ENCODE measurements at regions not wholly inside any gene's neighbourhood (a gene's known extent, or its start where the extent isn't known, plus 50 kb on each side); places are given as distances from the start of the nearest gene placed in this dataset.
"Not testable (repeated sequence)": the region's sequence is repeated elsewhere in the genome, so short reads cannot be mapped to it uniquely, and the experiment has no call there.

DNA sequence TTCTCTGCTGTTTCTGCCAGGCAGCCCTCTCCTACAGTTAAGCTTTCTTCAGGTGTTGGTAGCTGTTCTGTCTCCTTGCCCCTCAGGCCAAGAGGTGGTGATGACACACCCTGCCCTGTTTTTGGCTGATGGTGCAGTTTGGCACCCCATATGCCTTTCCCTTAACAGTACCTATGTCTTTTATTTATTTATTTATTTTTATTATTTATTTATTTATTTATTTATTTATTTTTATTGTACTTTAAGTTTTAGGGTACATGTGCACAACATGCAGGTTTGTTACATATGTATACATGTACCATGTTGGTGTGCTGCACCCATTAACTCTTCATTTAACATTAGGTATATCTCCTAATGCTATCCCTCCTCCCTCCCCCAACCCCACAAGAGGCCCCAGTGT lies 555.8 kb upstream of the NBEA start:
- POLR2A ChIA-PET; CTCF ChIA-PET; H3K4me3 Mint-ChIP-seq; H3K27ac Mint-ChIP-seq; H3K4me3 ChIP-seq (ENCODE audit: low read length); H3K27ac ChIP-seq (ENCODE audit: low read depth, low read length); H3K9me3 ChIP-seq (ENCODE audit: low read length); H3K27me3 Mint-ChIP-seq; H3K36me3 ChIP-seq (ENCODE audit: insufficient read depth, low read length); H3K4me1 ChIP-seq (ENCODE audit: insufficient read depth, low read length); DNase-seq; H3K27me3 ChIP-seq (ENCODE audit: insufficient read depth, low read length, poor library complexity, severe bottlenecking); H3K4me1 Mint-ChIP-seq; H3K36me3 Mint-ChIP-seq: not testable (repeated sequence)
- peaks cover 2 to 13% (median 4%) of the 10 kb centered on the region in 5 donors for H3K9me3 Mint-ChIP-seq

GRCh38 chr13:34391076-34391475 lies 551.0 kb upstream of the NBEA start:
- CTCF ChIA-PET = no interaction called here
- Histone ChIP-seq H3K27ac (ENCODE audit: low read depth, low read length) (no peak overlapping the region), H3K9me3 (ENCODE audit: low read length) (no peaks in the 10 kb centered on the region), H3K4me3 (ENCODE audit: low read length) (no peak overlapping the region), H3K4me1 (ENCODE audit: insufficient read depth, low read length) (no peaks in the 10 kb centered on the region), H3K27me3 (ENCODE audit: insufficient read depth, low read length, poor library complexity, severe bottlenecking) (no peaks in the 10 kb centered on the region), H3K36me3 (ENCODE audit: insufficient read depth, low read length) (no peaks in the 10 kb centered on the region)
- no peak overlapping the region for H3K27ac Mint-ChIP-seq
- no peaks in the 10 kb centered on the region for H3K4me1 Mint-ChIP-seq
- H3K9me3 Mint-ChIP-seq = peaks cover 9 to 28% (median 14%) of the 10 kb centered on the region in 5 donors
- H3K4me3 Mint-ChIP-seq = no peak overlapping the region
- no peak for DNase-seq
- POLR2A ChIA-PET = no interaction called here
- H3K27me3 Mint-ChIP-seq = no peaks in the 10 kb centered on the region
- no peaks in the 10 kb centered on the region for H3K36me3 Mint-ChIP-seq

- POLR2A ChIA-PET = no interaction called here
- H3K27me3 ChIP-seq (ENCODE audit: insufficient read depth, low read length, poor library complexity, severe bottlenecking) = no peaks in the 10 kb centered on the region
- Mint-ChIP-seq H3K27me3 (no peaks in the 10 kb centered on the region), H3K36me3 (no peaks in the 10 kb centered on the region), H3K9me3 (peaks cover 2 to 18% (median 9%) of the 10 kb centered on the region in 5 donors), H3K4me1 (no peaks in the 10 kb centered on the region), H3K4me3 (no peak overlapping the region), H3K27ac (no peak overlapping the region)
- H3K4me3 ChIP-seq (ENCODE audit: low read length) = no peak overlapping the region
- H3K9me3 ChIP-seq (ENCODE audit: low read length) = no peaks in the 10 kb centered on the region
- no peaks in the 10 kb centered on the region for H3K36me3 ChIP-seq (ENCODE audit: insufficient read depth, low read length)
- H3K27ac ChIP-seq (ENCODE audit: low read depth, low read length) = no peak overlapping the region
- no peaks in the 10 kb centered on the region for H3K4me1 ChIP-seq (ENCODE audit: insufficient read depth, low read length)
- no peak for DNase-seq
- CTCF ChIA-PET = no interaction called here
Observed at GRCh38 chr13:34401696-34402095, 540.4 kb upstream of the NBEA start.

DNA sequence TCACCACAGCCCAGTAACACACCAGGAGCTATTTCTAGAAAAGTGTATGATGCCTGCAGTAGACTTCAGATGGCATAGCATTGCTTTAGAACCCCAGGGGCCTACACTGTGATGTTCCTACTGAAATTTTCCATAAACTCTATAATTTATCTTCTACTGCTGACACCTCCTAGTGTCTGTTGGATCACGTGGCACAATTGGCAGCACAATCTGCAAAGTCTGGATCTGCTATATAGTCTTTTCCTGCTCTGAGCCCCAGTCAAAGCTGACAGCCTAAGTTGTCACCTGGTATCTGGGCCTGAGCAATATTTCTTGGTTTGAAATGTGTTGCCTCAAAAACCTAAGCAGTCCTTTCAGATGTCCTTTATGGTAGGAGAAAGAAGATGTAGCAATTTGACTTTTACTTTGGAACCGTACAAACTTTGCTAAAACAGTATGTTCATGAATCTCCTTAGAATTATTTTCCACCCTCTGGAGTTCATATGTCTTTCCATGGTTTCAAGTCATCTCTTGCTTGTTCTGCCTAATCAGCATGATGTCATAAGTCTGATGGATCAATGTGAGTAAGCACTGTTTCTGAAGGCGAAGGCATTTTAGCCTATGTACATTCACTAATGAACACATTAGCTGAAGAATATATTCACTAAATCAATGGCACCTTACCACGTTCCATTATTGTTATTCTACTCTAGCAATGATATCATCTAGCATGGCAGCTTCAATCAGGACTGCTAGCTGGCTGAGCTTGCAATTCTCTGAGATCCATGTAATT lies 536.5 kb upstream of the NBEA start:
- Mint-ChIP-seq H3K27me3 (no peaks in the 10 kb centered on the region), H3K4me1 (no peaks in the 10 kb centered on the region), H3K9me3 (peaks cover 0 to 9% (median 1%) of the 10 kb centered on the region in 5 donors), H3K27ac (no peak overlapping the region), H3K4me3 (no peak overlapping the region), H3K36me3 (no peaks in the 10 kb centered on the region)
- Histone ChIP-seq H3K27me3 (ENCODE audit: insufficient read depth, low read length, poor library complexity, severe bottlenecking) (no peaks in the 10 kb centered on the region), H3K9me3 (ENCODE audit: low read length) (no peaks in the 10 kb centered on the region), H3K36me3 (ENCODE audit: insufficient read depth, low read length) (no peaks in the 10 kb centered on the region), H3K4me1 (ENCODE audit: insufficient read depth, low read length) (no peaks in the 10 kb centered on the region), H3K4me3 (ENCODE audit: low read length) (no peak overlapping the region), H3K27ac (ENCODE audit: low read depth, low read length) (no peak overlapping the region)
- no peak for DNase-seq
- POLR2A ChIA-PET = no interaction called here
- CTCF ChIA-PET = no interaction called here

- H3K36me3 ChIP-seq (ENCODE audit: insufficient read depth, low read length) = no peaks in the 10 kb centered on the region
- Mint-ChIP-seq H3K4me1 (no peaks in the 10 kb centered on the region), H3K36me3 (no peaks in the 10 kb centered on the region), H3K4me3 (no peak overlapping the region), H3K27ac (no peak overlapping the region), H3K9me3 (peaks cover 0 to 6% (median 5%) of the 10 kb centered on the region in 5 donors), H3K27me3 (no peaks in the 10 kb centered on the region)
- H3K4me3 ChIP-seq (ENCODE audit: low read length) = no peak overlapping the region
- ChIA-PET POLR2A (no interaction called here), CTCF (no interaction called here)
- no peaks in the 10 kb centered on the region for H3K9me3 ChIP-seq (ENCODE audit: low read length)
- no peak for DNase-seq
- no peaks in the 10 kb centered on the region for H3K27me3 ChIP-seq (ENCODE audit: insufficient read depth, low read length, poor library complexity, severe bottlenecking)
- H3K27ac ChIP-seq (ENCODE audit: low read depth, low read length) = no peak overlapping the region
- no peaks in the 10 kb centered on the region for H3K4me1 ChIP-seq (ENCODE audit: insufficient read depth, low read length)
Observed at GRCh38 chr13:34408640-34409039, 533.4 kb upstream of the NBEA start.

DNA sequence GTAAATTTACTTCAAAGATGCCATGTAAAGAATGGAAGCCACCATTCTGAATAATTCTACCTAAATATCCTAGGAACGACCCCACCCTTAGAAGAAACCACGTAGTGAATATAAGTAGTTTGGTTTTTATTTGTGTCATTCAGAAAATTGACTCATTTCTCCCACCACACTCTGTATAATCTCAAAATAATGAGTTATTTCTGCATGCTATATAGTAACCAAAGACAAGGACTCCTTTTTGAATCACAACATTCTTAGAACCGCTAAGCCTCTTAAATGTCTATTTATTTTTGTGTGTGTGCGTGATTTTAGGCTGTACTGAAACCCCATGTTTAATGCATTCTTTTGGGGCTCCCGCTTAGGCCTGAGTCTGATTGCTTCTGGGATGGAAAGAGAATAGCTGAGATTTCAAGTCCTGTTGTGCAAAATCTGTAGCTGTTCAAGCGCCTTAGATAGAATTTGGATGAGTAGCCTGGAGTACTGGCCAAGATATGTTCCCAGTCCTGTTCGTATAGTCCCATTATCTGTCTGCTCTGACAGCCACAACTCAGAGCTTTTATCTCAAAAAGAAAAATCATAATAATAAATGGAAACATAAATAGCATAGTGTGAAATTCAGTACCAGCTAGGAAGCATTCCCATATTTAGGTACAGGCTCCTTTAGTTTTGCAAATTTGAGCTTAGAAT lies 532.4 kb upstream of the NBEA start:
- H3K9me3 ChIP-seq (ENCODE audit: low read length) = no peaks in the 10 kb centered on the region
- ChIA-PET CTCF (no interaction called here), POLR2A (no interaction called here)
- H3K4me1 ChIP-seq (ENCODE audit: insufficient read depth, low read length) = no peaks in the 10 kb centered on the region
- no peak overlapping the region for H3K27ac Mint-ChIP-seq
- no peaks in the 10 kb centered on the region for H3K27me3 Mint-ChIP-seq
- no peak overlapping the region for H3K27ac ChIP-seq (ENCODE audit: low read depth, low read length)
- H3K27me3 ChIP-seq (ENCODE audit: insufficient read depth, low read length, poor library complexity, severe bottlenecking) = no peaks in the 10 kb centered on the region
- no peak for DNase-seq
- H3K4me1 Mint-ChIP-seq = no peaks in the 10 kb centered on the region
- H3K4me3 Mint-ChIP-seq = no peak overlapping the region
- no peak overlapping the region for H3K4me3 ChIP-seq (ENCODE audit: low read length)
- no peaks in the 10 kb centered on the region for H3K36me3 ChIP-seq (ENCODE audit: insufficient read depth, low read length)
- peaks cover 0 to 12% (median 5%) of the 10 kb centered on the region in 5 donors for H3K9me3 Mint-ChIP-seq
- H3K36me3 Mint-ChIP-seq = no peaks in the 10 kb centered on the region

GRCh38 chr13:34410678-34411077 lies 531.4 kb upstream of the NBEA start:
- no peak overlapping the region for H3K4me3 ChIP-seq (ENCODE audit: low read length)
- no peaks in the 10 kb centered on the region for H3K36me3 ChIP-seq (ENCODE audit: insufficient read depth, low read length)
- ChIA-PET CTCF (no interaction called here), POLR2A (no interaction called here)
- Mint-ChIP-seq H3K4me1 (no peaks in the 10 kb centered on the region), H3K27me3 (no peaks in the 10 kb centered on the region), H3K36me3 (no peaks in the 10 kb centered on the region), H3K9me3 (peaks cover 2 to 12% (median 8%) of the 10 kb centered on the region in 5 donors), H3K27ac (no peak overlapping the region), H3K4me3 (no peak overlapping the region)
- H3K9me3 ChIP-seq (ENCODE audit: low read length) = no peaks in the 10 kb centered on the region
- no peaks in the 10 kb centered on the region for H3K4me1 ChIP-seq (ENCODE audit: insufficient read depth, low read length)
- DNase-seq = no peak
- no peaks in the 10 kb centered on the region for H3K27me3 ChIP-seq (ENCODE audit: insufficient read depth, low read length, poor library complexity, severe bottlenecking)
- H3K27ac ChIP-seq (ENCODE audit: low read depth, low read length) = no peak overlapping the region

DNA sequence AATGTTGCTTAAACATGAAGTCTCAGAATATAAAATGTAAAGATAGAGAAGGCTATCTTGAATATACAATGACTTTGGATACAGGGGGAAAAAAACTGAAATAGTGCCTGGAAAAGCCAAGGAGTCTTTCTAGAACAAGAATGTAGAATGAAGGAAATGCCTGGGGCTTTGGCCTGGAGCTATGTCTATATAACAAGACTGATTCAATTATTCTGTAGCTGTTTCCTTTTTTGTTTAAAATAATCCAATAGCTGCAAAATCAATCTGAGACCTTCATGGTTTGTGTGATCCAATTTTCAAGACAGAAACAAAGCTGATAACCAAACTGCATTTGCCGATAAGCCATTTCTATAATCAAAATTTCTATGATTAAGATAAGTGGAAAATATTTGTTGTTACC lies 530.9 kb upstream of the NBEA start:
- no peaks in the 10 kb centered on the region for H3K36me3 Mint-ChIP-seq
- Histone ChIP-seq H3K27me3 (ENCODE audit: insufficient read depth, low read length, poor library complexity, severe bottlenecking) (no peaks in the 10 kb centered on the region), H3K4me1 (ENCODE audit: insufficient read depth, low read length) (no peaks in the 10 kb centered on the region), H3K4me3 (ENCODE audit: low read length) (no peak overlapping the region), H3K9me3 (ENCODE audit: low read length) (no peaks in the 10 kb centered on the region), H3K27ac (ENCODE audit: low read depth, low read length) (no peak overlapping the region), H3K36me3 (ENCODE audit: insufficient read depth, low read length) (no peaks in the 10 kb centered on the region)
- H3K27ac Mint-ChIP-seq = no peak overlapping the region
- H3K9me3 Mint-ChIP-seq = peaks cover 2 to 12% (median 8%) of the 10 kb centered on the region in 5 donors
- no peaks in the 10 kb centered on the region for H3K4me1 Mint-ChIP-seq
- H3K4me3 Mint-ChIP-seq = no peak overlapping the region
- CTCF ChIA-PET = no interaction called here
- no peaks in the 10 kb centered on the region for H3K27me3 Mint-ChIP-seq
- no peak for DNase-seq
- POLR2A ChIA-PET = no interaction called here

Measured in CD8-positive, alpha-beta memory T cell (primary cell).